Erythroblast (primary cell): ENCODE measurements at regions not wholly inside any gene's neighbourhood (a gene's known extent, or its start where the extent isn't known, plus 50 kb on each side); places are given as distances from the start of the nearest gene placed in this dataset.

Experiments used
- GATA1 ChIP-seq: IDR thresholded peaks from 2 replicates; pipeline ENCODE4 v1.6.1; 2011; ENCODE audit warnings: low read depth, mild to moderate bottlenecking, control low read depth, low read length, moderate library complexity
- POLR2A ChIP-seq: IDR thresholded peaks from 2 replicates; pipeline ENCODE4 v1.6.1; 2011; ENCODE audit warnings: mild to moderate bottlenecking, low read length

- TF ChIP-seq POLR2A (no peak), GATA1 (no peak)
Measured at GRCh38 chr2:14263053-14263452, 369.5 kb upstream of the LRATD1 start.
